AG04450 (cell line): ENCODE measurements at regions not wholly inside any gene's neighbourhood (a gene's known extent, or its start where the extent isn't known, plus 50 kb on each side); places are given as distances from the start of the nearest gene placed in this dataset.

Experiments used
- CTCF ChIA-PET: fragments of 300-600, 350-600 bp; formaldehyde crosslinking; extraction: SDS; loops from one replicate; lab custom pipeline; 2022; ENCODE audit warnings: antibody characterized with exemption, inconsistent platforms; lab: Charles Lee
- POLR2A ChIA-PET: fragments of 350-600 bp; formaldehyde crosslinking; extraction: SDS; loops from one replicate; lab custom pipeline; 2021; ENCODE audit warnings: antibody characterized with exemption, inconsistent platforms; lab: Yijun Ruan, JAX
- DNase-seq: peaks from one replicate; pipeline ENCODE4 v3.0.0-alpha.2; 2011; ENCODE audit warnings: low read depth, low spot score
- H3K27ac ChIP-seq: one replicate; pipeline ENCODE4 v1.5.1; 2012; ENCODE audit warnings: low read depth, low read length, control low read depth
- H3K27me3 ChIP-seq: one replicate; pipeline ENCODE4 v1.6.0; 2012; ENCODE audit warnings: low read length; ENCODE audit not compliant: control insufficient read depth, insufficient read depth
- H3K4me3 ChIP-seq: 2 replicates; pipeline ENCODE4 v1.5.1; 2011; ENCODE audit warnings: mild to moderate bottlenecking, low read depth, low read length, control low read depth
- H3K9me3 ChIP-seq: 2 replicates; pipeline ENCODE4 v1.5.1; 2012; ENCODE audit warnings: low read length; ENCODE audit not compliant: control insufficient read depth, insufficient read depth
- TF ChIP-seq, protein P1 (sequence below): IDR thresholded peaks from 2 replicates; pipeline ENCODE4 v1.5.1; 2011; ENCODE audit warnings: low read depth, low read length, control low read depth, inconsistent platforms

DNA sequence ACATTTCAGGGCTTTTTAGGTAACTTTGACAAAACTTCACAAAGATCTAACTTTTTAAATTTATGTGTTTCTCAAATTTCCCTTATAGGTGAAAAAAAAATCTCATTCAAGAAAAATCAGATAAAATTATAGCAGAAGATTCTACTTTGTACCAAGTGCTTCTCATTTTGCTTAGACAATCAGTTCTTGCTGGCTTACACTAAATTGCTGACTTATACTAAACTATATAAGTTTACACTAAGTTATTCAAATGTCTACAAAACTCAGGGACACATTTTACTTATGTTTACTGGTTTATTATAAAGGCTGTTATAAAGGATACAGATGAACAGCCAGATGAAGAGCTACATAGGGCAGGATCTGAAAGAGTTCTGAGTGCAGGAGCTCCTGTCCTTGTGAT is 195.1 kb downstream of the ZPLD1 start:
- no peak overlapping the region for H3K27ac ChIP-seq
- POLR2A ChIA-PET = no interaction called here
- TF ChIP-seq, protein P1, sequence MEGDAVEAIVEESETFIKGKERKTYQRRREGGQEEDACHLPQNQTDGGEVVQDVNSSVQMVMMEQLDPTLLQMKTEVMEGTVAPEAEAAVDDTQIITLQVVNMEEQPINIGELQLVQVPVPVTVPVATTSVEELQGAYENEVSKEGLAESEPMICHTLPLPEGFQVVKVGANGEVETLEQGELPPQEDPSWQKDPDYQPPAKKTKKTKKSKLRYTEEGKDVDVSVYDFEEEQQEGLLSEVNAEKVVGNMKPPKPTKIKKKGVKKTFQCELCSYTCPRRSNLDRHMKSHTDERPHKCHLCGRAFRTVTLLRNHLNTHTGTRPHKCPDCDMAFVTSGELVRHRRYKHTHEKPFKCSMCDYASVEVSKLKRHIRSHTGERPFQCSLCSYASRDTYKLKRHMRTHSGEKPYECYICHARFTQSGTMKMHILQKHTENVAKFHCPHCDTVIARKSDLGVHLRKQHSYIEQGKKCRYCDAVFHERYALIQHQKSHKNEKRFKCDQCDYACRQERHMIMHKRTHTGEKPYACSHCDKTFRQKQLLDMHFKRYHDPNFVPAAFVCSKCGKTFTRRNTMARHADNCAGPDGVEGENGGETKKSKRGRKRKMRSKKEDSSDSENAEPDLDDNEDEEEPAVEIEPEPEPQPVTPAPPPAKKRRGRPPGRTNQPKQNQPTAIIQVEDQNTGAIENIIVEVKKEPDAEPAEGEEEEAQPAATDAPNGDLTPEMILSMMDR = no peak
- H3K9me3 ChIP-seq = no peaks in the 10 kb centered on the region
- H3K4me3 ChIP-seq = no peak overlapping the region
- no peak for DNase-seq
- H3K27me3 ChIP-seq = no peaks in the 10 kb centered on the region
- CTCF ChIA-PET = no interaction called here

DNA sequence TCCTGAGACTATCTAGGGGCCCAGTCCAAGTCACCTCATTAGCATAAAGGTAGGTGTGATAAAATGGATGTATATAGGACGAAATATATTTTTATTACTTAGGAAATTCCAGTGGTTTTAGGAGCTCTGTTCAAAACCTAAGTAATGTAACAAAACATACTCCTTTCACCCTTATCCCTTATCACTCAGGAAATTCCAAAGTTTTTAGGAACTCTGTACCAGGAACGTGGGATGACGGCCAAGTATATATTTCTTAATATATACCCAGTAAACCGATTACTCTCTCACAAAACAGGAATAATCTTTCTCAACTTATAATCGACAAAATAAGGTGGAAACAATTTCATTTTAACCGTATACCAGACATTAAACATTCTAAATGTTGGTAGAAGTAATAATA is 195.7 kb downstream of the ZPLD1 start:
- H3K9me3 ChIP-seq = no peaks in the 10 kb centered on the region
- no peak overlapping the region for H3K27ac ChIP-seq
- TF ChIP-seq, protein P1 = no peak
- DNase-seq = no peak
- ChIA-PET POLR2A (no interaction called here), CTCF (no interaction called here)
- no peak overlapping the region for H3K4me3 ChIP-seq
- H3K27me3 ChIP-seq = no peaks in the 10 kb centered on the region

DNA sequence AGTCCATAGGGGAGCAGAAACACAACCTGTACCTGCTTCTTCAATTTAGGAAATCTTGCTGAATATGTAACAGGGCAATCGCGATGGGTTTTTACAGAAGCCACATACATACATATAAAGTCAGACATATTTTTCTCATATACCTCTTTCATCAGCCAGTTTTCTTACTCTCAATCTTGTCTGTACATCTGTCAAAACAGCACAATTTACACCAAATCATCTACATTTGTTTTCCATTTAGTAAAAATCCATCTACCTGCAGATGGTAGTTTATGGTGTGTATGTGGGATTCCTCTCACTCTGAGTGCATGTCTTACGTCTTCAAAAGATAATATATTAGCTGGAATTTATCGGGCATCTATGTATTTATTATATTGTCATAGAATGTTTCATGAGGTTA is 208.7 kb downstream of the ZPLD1 start:
- no peak for DNase-seq
- Histone ChIP-seq H3K27me3 (no peaks in the 10 kb centered on the region), H3K9me3 (no peaks in the 10 kb centered on the region), H3K27ac (no peak overlapping the region), H3K4me3 (no peak overlapping the region)
- ChIA-PET POLR2A (no interaction called here), CTCF (interaction anchor here (2.4 kb wide), 1 partner anchor 30 kb away, joined by 9 read pairs; no protein-coding TSS in a partner anchor)
- TF ChIP-seq, protein P1 = no peak

DNA sequence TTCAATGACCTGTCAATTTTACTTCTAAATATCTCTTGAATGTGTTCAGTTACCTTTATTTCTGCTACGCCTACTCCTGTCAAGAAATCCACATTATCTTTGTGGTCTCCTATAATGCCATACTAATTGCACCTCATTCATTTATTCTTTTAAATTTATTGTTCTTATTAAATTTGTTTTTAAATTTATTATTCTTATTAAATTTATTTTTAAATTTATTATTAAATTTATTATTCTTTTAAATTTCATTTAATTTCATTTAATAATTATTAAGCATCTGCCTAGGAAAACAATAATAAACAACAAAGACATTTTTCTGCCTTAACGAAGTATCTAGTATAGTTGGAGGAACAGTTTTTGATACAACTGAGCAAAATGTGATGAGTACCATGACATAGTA is 211.7 kb downstream of the ZPLD1 start:
- Histone ChIP-seq H3K9me3 (no peaks in the 10 kb centered on the region), H3K27ac (no peak overlapping the region), H3K27me3 (no peaks in the 10 kb centered on the region), H3K4me3 (no peak overlapping the region)
- DNase-seq = no peak
- TF ChIP-seq, protein P1 = no peak
- ChIA-PET POLR2A (no interaction called here), CTCF (no interaction called here)

DNA sequence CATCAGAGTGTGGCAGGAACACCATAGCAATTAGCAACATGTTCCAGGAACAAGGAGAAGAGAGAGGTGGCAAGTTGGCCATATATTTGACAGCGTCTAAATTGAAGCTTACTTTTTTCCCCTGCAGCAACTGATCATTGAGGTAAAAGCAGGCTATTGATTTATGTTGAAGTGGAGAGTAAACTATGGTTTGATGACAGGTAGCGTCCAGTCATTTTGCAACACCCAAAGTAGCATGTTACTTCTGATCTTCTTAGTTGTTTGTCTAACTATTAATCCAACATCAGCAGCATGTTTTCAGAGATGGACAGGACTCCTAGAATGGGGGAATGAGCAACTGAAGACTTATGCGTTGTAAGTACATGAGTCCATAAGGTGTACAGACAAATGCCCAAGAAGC is 225.8 kb downstream of the ZPLD1 start:
- no peak overlapping the region for H3K4me3 ChIP-seq
- no peak for DNase-seq
- TF ChIP-seq, protein P1 = no peak
- no peak overlapping the region for H3K27ac ChIP-seq
- ChIA-PET CTCF (no interaction called here), POLR2A (no interaction called here)
- no peaks in the 10 kb centered on the region for H3K9me3 ChIP-seq
- H3K27me3 ChIP-seq = no peaks in the 10 kb centered on the region
